KMS-11 (cell line): ENCODE measurements at regions not wholly inside any gene's neighbourhood (a gene's known extent, or its start where the extent isn't known, plus 50 kb on each side); places are given as distances from the start of the nearest gene placed in this dataset.

Experiments
- H2AFZ ChIP-seq: fragments of 200-600 bp; sonication (generic); 2 replicates; pipeline ENCODE4 v1.6.1; 2016; ENCODE audit warnings: antibody characterized with exemption, mixed run types, low read depth
- H3K27ac ChIP-seq: fragments of 200-600 bp; sonication (generic); 2 replicates; pipeline ENCODE4 v1.6.1; 2016; ENCODE audit warnings: mild to moderate bottlenecking, mixed run types
- H3K27me3 ChIP-seq: fragments of 200-600 bp; sonication (generic); 2 replicates; pipeline ENCODE4 v1.6.1; 2017; ENCODE audit warnings: mild to moderate bottlenecking, low read depth, mixed run types, moderate library complexity; ENCODE audit not compliant: insufficient read depth
- H3K36me3 ChIP-seq: fragments of 200-600 bp; sonication (generic); 2 replicates; pipeline ENCODE4 v1.6.1; 2017; ENCODE audit warnings: mild to moderate bottlenecking, mixed run types; ENCODE audit not compliant: insufficient read depth
- H3K4me1 ChIP-seq: fragments of 200-600 bp; sonication (generic); 2 replicates; pipeline ENCODE4 v1.6.1; 2016; ENCODE audit warnings: mild to moderate bottlenecking, low read depth, mixed run types; ENCODE audit not compliant: poor library complexity, severe bottlenecking
- H3K4me2 ChIP-seq: fragments of 200-600 bp; sonication (generic); 2 replicates; pipeline ENCODE4 v1.7.0; 2016; ENCODE audit warnings: mild to moderate bottlenecking, mixed run types
- H3K4me3 ChIP-seq: fragments of 200-600 bp; sonication (generic); IDR thresholded peaks from 2 replicates; pipeline ENCODE4 v1.6.1; 2017; ENCODE audit warnings: low read depth, low read length, mixed read lengths; ENCODE audit not compliant: insufficient read depth
- H3K79me2 ChIP-seq: fragments of 200-600 bp; sonication (generic); 2 replicates; pipeline ENCODE4 v1.6.1; 2016; ENCODE audit warnings: low read depth, mixed run types; ENCODE audit not compliant: insufficient read depth
- H3K9ac ChIP-seq: fragments of 200-600 bp; sonication (generic); 2 replicates; pipeline ENCODE4 v1.6.1; 2016; ENCODE audit warnings: mild to moderate bottlenecking, mixed run types
- H4K20me1 ChIP-seq: fragments of 200-600 bp; sonication (generic); 2 replicates; pipeline ENCODE4 v1.6.1; 2016; ENCODE audit warnings: mild to moderate bottlenecking, mixed run types; ENCODE audit not compliant: insufficient read depth
- CTCF ChIP-seq: fragments of 200-600 bp; sonication (generic); conservative IDR thresholded peaks from 2 replicates; pipeline ENCODE4 v1.6.1; 2017; ENCODE audit warnings: low read depth, mild to moderate bottlenecking, antibody characterized with exemption, low read length, moderate library complexity, mixed read lengths

- Histone ChIP-seq H3K4me3 (no peak overlapping the region), H3K4me1 (no peaks in the 10 kb centered on the region), H3K27ac (no peak overlapping the region), H4K20me1 (no peaks in the 10 kb centered on the region), H2AFZ (no peak overlapping the region), H3K9ac (no peak overlapping the region), H3K36me3 (no peaks in the 10 kb centered on the region), H3K4me2 (no peak overlapping the region), H3K79me2 (no peaks in the 10 kb centered on the region), H3K27me3 (no peaks in the 10 kb centered on the region)
- TF ChIP-seq CTCF, result no peak
These were observed 584.6 kb upstream of the KLHL29 start for GRCh38 chr2:22800412-22800811.

GRCh38 chr2:22801071-22801470 is 583.9 kb upstream of the KLHL29 start:
- Histone ChIP-seq H3K27ac (no peak overlapping the region), H3K36me3 (no peaks in the 10 kb centered on the region), H2AFZ (no peak overlapping the region), H3K4me3 (no peak overlapping the region), H3K4me2 (no peak overlapping the region), H3K27me3 (no peaks in the 10 kb centered on the region), H3K9ac (no peak overlapping the region), H3K79me2 (no peaks in the 10 kb centered on the region), H4K20me1 (no peaks in the 10 kb centered on the region), H3K4me1 (no peaks in the 10 kb centered on the region)
- no peak for TF ChIP-seq CTCF

GRCh38 chr2:22801970-22802369 is 583.0 kb upstream of the KLHL29 start:
- H3K27me3 ChIP-seq, result no peaks in the 10 kb centered on the region
- TF ChIP-seq CTCF, result no peak
- H2AFZ ChIP-seq, result no peak overlapping the region
- no peaks in the 10 kb centered on the region for H4K20me1 ChIP-seq
- no peak overlapping the region for H3K27ac ChIP-seq
- no peaks in the 10 kb centered on the region for H3K4me1 ChIP-seq
- H3K36me3 ChIP-seq, result no peaks in the 10 kb centered on the region
- H3K79me2 ChIP-seq, result no peaks in the 10 kb centered on the region
- H3K9ac ChIP-seq, result no peak overlapping the region
- no peak overlapping the region for H3K4me3 ChIP-seq
- H3K4me2 ChIP-seq, result no peak overlapping the region

GRCh38 chr2:22807872-22808271 is 577.1 kb upstream of the KLHL29 start:
- no peaks in the 10 kb centered on the region for H3K79me2 ChIP-seq
- no peaks in the 10 kb centered on the region for H4K20me1 ChIP-seq
- H3K4me3 ChIP-seq, result no peak overlapping the region
- no peaks in the 10 kb centered on the region for H3K27me3 ChIP-seq
- H3K4me1 ChIP-seq, result peaks cover 13% of the 10 kb centered on the region
- no peak overlapping the region for H2AFZ ChIP-seq
- H3K36me3 ChIP-seq, result no peaks in the 10 kb centered on the region
- TF ChIP-seq CTCF, result no peak
- no peak overlapping the region for H3K27ac ChIP-seq
- no peak overlapping the region for H3K4me2 ChIP-seq
- H3K9ac ChIP-seq, result no peak overlapping the region

- Histone ChIP-seq H3K9ac (no peak overlapping the region), H3K4me2 (no peak overlapping the region), H3K4me1 (peaks cover 35% of the 10 kb centered on the region), H2AFZ (no peak overlapping the region), H3K79me2 (no peaks in the 10 kb centered on the region), H3K4me3 (no peak overlapping the region), H3K27ac (no peak overlapping the region), H3K36me3 (no peaks in the 10 kb centered on the region), H3K27me3 (no peaks in the 10 kb centered on the region), H4K20me1 (no peaks in the 10 kb centered on the region)
- no peak for TF ChIP-seq CTCF
These were observed 574.4 kb upstream of the KLHL29 start for GRCh38 chr2:22810602-22811001.
